ENCODE measurements at regions not wholly inside any gene's neighbourhood (a gene's known extent, or its start where the extent isn't known, plus 50 kb on each side); places are given as distances from the start of the nearest gene placed in this dataset.

- CTCF ChIA-PET = no interaction called here
- Histone ChIP-seq H3K9me3 (ENCODE audit: control insufficient read depth, insufficient read depth, low read length) (peaks cover 40% of the 10 kb centered on the region), H3K27ac (ENCODE audit: low read depth, low read length) (no peak overlapping the region), H3K4me3 (ENCODE audit: low read depth, low read length) (no peak overlapping the region), H3K27me3 (ENCODE audit: control insufficient read depth, insufficient read depth, low read length) (no peaks in the 10 kb centered on the region)
- TF ChIP-seq CTCF (IDR thresholded peaks at IDR 0.05; ENCODE audit: low read depth, low read length) = no peak
- DNase-seq (ENCODE audit: low read depth, low spot score) = no peak
- POLR2A ChIA-PET = no interaction called here
Measured at GRCh38 chr10:128875956-128876736, 590.9 kb upstream of the MGMT start.

- Histone ChIP-seq H3K27me3 (ENCODE audit: control insufficient read depth, insufficient read depth, low read length) (no peaks in the 10 kb centered on the region), H3K4me3 (ENCODE audit: low read depth, low read length) (no peak overlapping the region), H3K27ac (ENCODE audit: low read depth, low read length) (no peak overlapping the region), H3K9me3 (ENCODE audit: control insufficient read depth, insufficient read depth, low read length) (peaks cover 36% of the 10 kb centered on the region)
- ChIA-PET CTCF (no interaction called here), POLR2A (no interaction called here)
- TF ChIP-seq CTCF (IDR thresholded peaks at IDR 0.05; ENCODE audit: low read depth, low read length) = no peak
- no peak for DNase-seq (ENCODE audit: low read depth, low spot score)
Measured at GRCh38 chr10:128877141-128877540, 589.9 kb upstream of the MGMT start.

GRCh38 chr10:128877936-128878335, 589.1 kb upstream of the MGMT start:
- ChIA-PET POLR2A (no interaction called here), CTCF (no interaction called here)
- no peak for TF ChIP-seq CTCF (IDR thresholded peaks at IDR 0.05; ENCODE audit: low read depth, low read length)
- DNase-seq (ENCODE audit: low read depth, low spot score) = no peak
- no peaks in the 10 kb centered on the region for H3K27me3 ChIP-seq (ENCODE audit: control insufficient read depth, insufficient read depth, low read length)
- H3K27ac ChIP-seq (ENCODE audit: low read depth, low read length) = no peak overlapping the region
- H3K4me3 ChIP-seq (ENCODE audit: low read depth, low read length) = no peak overlapping the region
- peaks cover 39% of the 10 kb centered on the region for H3K9me3 ChIP-seq (ENCODE audit: control insufficient read depth, insufficient read depth, low read length)

GRCh38 chr10:128879030-128879429, 588.0 kb upstream of the MGMT start:
- ChIA-PET POLR2A (no interaction called here), CTCF (no interaction called here)
- no peak for TF ChIP-seq CTCF (IDR thresholded peaks at IDR 0.05; ENCODE audit: low read depth, low read length)
- H3K27me3 ChIP-seq (ENCODE audit: control insufficient read depth, insufficient read depth, low read length) = no peaks in the 10 kb centered on the region
- peaks cover 50% of the 10 kb centered on the region for H3K9me3 ChIP-seq (ENCODE audit: control insufficient read depth, insufficient read depth, low read length)
- H3K4me3 ChIP-seq (ENCODE audit: low read depth, low read length) = no peak overlapping the region
- no peak for DNase-seq (ENCODE audit: low read depth, low spot score)
- no peak overlapping the region for H3K27ac ChIP-seq (ENCODE audit: low read depth, low read length)

- no peak for TF ChIP-seq CTCF (IDR thresholded peaks at IDR 0.05; ENCODE audit: low read depth, low read length)
- Histone ChIP-seq H3K4me3 (ENCODE audit: low read depth, low read length) (no peak overlapping the region), H3K27me3 (ENCODE audit: control insufficient read depth, insufficient read depth, low read length) (no peaks in the 10 kb centered on the region), H3K27ac (ENCODE audit: low read depth, low read length) (no peak overlapping the region), H3K9me3 (ENCODE audit: control insufficient read depth, insufficient read depth, low read length) (peaks cover 55% of the 10 kb centered on the region)
- no peak for DNase-seq (ENCODE audit: low read depth, low spot score)
- POLR2A ChIA-PET = no interaction called here
- CTCF ChIA-PET = no interaction called here
Measured at GRCh38 chr10:128879441-128880140, 587.5 kb upstream of the MGMT start.
